ENCODE measurements at regions not wholly inside any gene's neighbourhood (a gene's known extent, or its start where the extent isn't known, plus 50 kb on each side); places are given as distances from the start of the nearest gene placed in this dataset.

- no peak overlapping the region for H3K9ac ChIP-seq (ENCODE audit: insufficient read depth, low read length)
- no peaks in the 10 kb centered on the region for H3K27me3 ChIP-seq (ENCODE audit: control insufficient read depth, insufficient read depth, low read length)
- no peak overlapping the region for H3K4me3 ChIP-seq (replicated peaks in 1 of 4; ENCODE audit: control extremely low read depth in 1 of 4, insufficient read depth in 1 of 4, low read depth in 3 of 4, low read length in 4 of 4)
- peak in 1 of 2 donors; percentile 23 for DNase-seq (ENCODE audit: low read depth in 2 of 2)
- TF ChIP-seq CTCF (conservative IDR thresholded peaks at IDR 0.05 in 1 of 2, IDR thresholded peaks at IDR 0.05 in 1 of 2; ENCODE audit: low read depth in 1 of 2, low read length in 2 of 2) (no peak), EZH2 (IDR thresholded peaks at IDR 0.05; ENCODE audit: low read length, missing control alignments) (no peak)
- H3K4me1 ChIP-seq (ENCODE audit: control insufficient read depth, extremely low read depth, insufficient read depth, low read length) = no peaks in the 10 kb centered on the region
- no peaks in the 10 kb centered on the region for H3K9me3 ChIP-seq (ENCODE audit: control insufficient read depth, insufficient read depth, low read depth, low read length)
- H3K36me3 ChIP-seq (ENCODE audit: control insufficient read depth, insufficient read depth, low read length) = no peaks in the 10 kb centered on the region
- no peaks in the 10 kb centered on the region for H3K79me2 ChIP-seq (ENCODE audit: control insufficient read depth, insufficient read depth, low read length)
- H2AFZ ChIP-seq (ENCODE audit: low read length) = no peak overlapping the region
- H3K27ac ChIP-seq (ENCODE audit: insufficient read depth, low read length) = no peak overlapping the region
- H3K4me2 ChIP-seq (ENCODE audit: extremely low read depth, insufficient read depth, low read length) = no peak overlapping the region
- H4K20me1 ChIP-seq (ENCODE audit: control insufficient read depth, extremely low read depth, insufficient read depth, low read length) = no peaks in the 10 kb centered on the region
Observed at GRCh38 chr12:71242511-71242910, 84.7 kb upstream of the TSPAN8 start.

GRCh38 chr12:71240946-71241345 is 83.1 kb upstream of the TSPAN8 start:
- Histone ChIP-seq H4K20me1 (ENCODE audit: control insufficient read depth, extremely low read depth, insufficient read depth, low read length) (no peaks in the 10 kb centered on the region), H3K4me3 (replicated peaks in 1 of 4; ENCODE audit: control extremely low read depth in 1 of 4, insufficient read depth in 1 of 4, low read depth in 3 of 4, low read length in 4 of 4) (no peak overlapping the region), H3K36me3 (ENCODE audit: control insufficient read depth, insufficient read depth, low read length) (no peaks in the 10 kb centered on the region), H3K27me3 (ENCODE audit: control insufficient read depth, insufficient read depth, low read length) (no peaks in the 10 kb centered on the region), H3K9ac (ENCODE audit: insufficient read depth, low read length) (no peak overlapping the region), H3K79me2 (ENCODE audit: control insufficient read depth, insufficient read depth, low read length) (no peaks in the 10 kb centered on the region), H3K9me3 (ENCODE audit: control insufficient read depth, insufficient read depth, low read depth, low read length) (no peaks in the 10 kb centered on the region), H3K4me2 (ENCODE audit: extremely low read depth, insufficient read depth, low read length) (no peak overlapping the region), H3K4me1 (ENCODE audit: control insufficient read depth, extremely low read depth, insufficient read depth, low read length) (no peaks in the 10 kb centered on the region), H2AFZ (ENCODE audit: low read length) (no peak overlapping the region), H3K27ac (ENCODE audit: insufficient read depth, low read length) (no peak overlapping the region)
- TF ChIP-seq EZH2 (IDR thresholded peaks at IDR 0.05; ENCODE audit: low read length, missing control alignments) (no peak), CTCF (conservative IDR thresholded peaks at IDR 0.05 in 1 of 2, IDR thresholded peaks at IDR 0.05 in 1 of 2; ENCODE audit: low read depth in 1 of 2, low read length in 2 of 2) (no peak)
- DNase-seq (ENCODE audit: low read depth in 2 of 2) = peak in 1 of 2 donors; percentile 51

- H3K36me3 ChIP-seq (ENCODE audit: control insufficient read depth, insufficient read depth, low read length) = no peaks in the 10 kb centered on the region
- no peaks in the 10 kb centered on the region for H3K79me2 ChIP-seq (ENCODE audit: control insufficient read depth, insufficient read depth, low read length)
- no peaks in the 10 kb centered on the region for H3K4me1 ChIP-seq (ENCODE audit: control insufficient read depth, extremely low read depth, insufficient read depth, low read length)
- H3K4me3 ChIP-seq (replicated peaks in 1 of 4; ENCODE audit: control extremely low read depth in 1 of 4, insufficient read depth in 1 of 4, low read depth in 3 of 4, low read length in 4 of 4) = no peak overlapping the region
- no peak for DNase-seq (ENCODE audit: low read depth in 2 of 2)
- H3K4me2 ChIP-seq (ENCODE audit: extremely low read depth, insufficient read depth, low read length) = no peak overlapping the region
- no peaks in the 10 kb centered on the region for H3K9me3 ChIP-seq (ENCODE audit: control insufficient read depth, insufficient read depth, low read depth, low read length)
- H3K27me3 ChIP-seq (ENCODE audit: control insufficient read depth, insufficient read depth, low read length) = no peaks in the 10 kb centered on the region
- no peaks in the 10 kb centered on the region for H4K20me1 ChIP-seq (ENCODE audit: control insufficient read depth, extremely low read depth, insufficient read depth, low read length)
- no peak overlapping the region for H2AFZ ChIP-seq (ENCODE audit: low read length)
- no peak overlapping the region for H3K27ac ChIP-seq (ENCODE audit: insufficient read depth, low read length)
- no peak overlapping the region for H3K9ac ChIP-seq (ENCODE audit: insufficient read depth, low read length)
- TF ChIP-seq EZH2 (IDR thresholded peaks at IDR 0.05; ENCODE audit: low read length, missing control alignments) (no peak), CTCF (conservative IDR thresholded peaks at IDR 0.05 in 1 of 2, IDR thresholded peaks at IDR 0.05 in 1 of 2; ENCODE audit: low read depth in 1 of 2, low read length in 2 of 2) (no peak)
Observed at GRCh38 chr12:71239731-71240130, 81.9 kb upstream of the TSPAN8 start.

Data from fibroblast of lung (primary cell).